ENCODE measurements at regions not wholly inside any gene's neighbourhood (a gene's known extent, or its start where the extent isn't known, plus 50 kb on each side); places are given as distances from the start of the nearest gene placed in this dataset.
"Not testable (repeated sequence)": the region's sequence is repeated elsewhere in the genome, so short reads cannot be mapped to it uniquely, and the experiment has no call there.

- 71 to 75% methylated on average over 4 of the region's 4 CpGs for WGBS, 2 donors
- Histone ChIP-seq H3K4me3 (no peak overlapping the region), H3K4me1 (no peaks in the 10 kb centered on the region), H3K9me3 (no peaks in the 10 kb centered on the region), H3K36me3 (no peaks in the 10 kb centered on the region), H3K27ac (no peak overlapping the region), H3K27me3 (no peaks in the 10 kb centered on the region)
- TF ChIP-seq POLR2AphosphoS5 (IDR thresholded peaks at IDR 0.05), result no peak
- no peak for TF ChIP-seq CTCF (IDR thresholded peaks at IDR 0.05)
- no peak for TF ChIP-seq POLR2A (IDR thresholded peaks at IDR 0.05)
- TF ChIP-seq EP300 (IDR thresholded peaks at IDR 0.05), result no peak
- DNase-seq (no peak), ATAC-seq (ENCODE audit: low FRiP score in 2 of 2) (no peak)
Measured at GRCh38 chr9:124146031-124146561, 111.7 kb upstream of the NEK6 start.

- Histone ChIP-seq H3K27me3 (no peaks in the 10 kb centered on the region), H3K4me1 (no peaks in the 10 kb centered on the region), H3K4me3 (no peak overlapping the region), H3K27ac (no peak overlapping the region), H3K36me3 (no peaks in the 10 kb centered on the region), H3K9me3 (no peaks in the 10 kb centered on the region)
- no peak for TF ChIP-seq CTCF (IDR thresholded peaks at IDR 0.05)
- WGBS, 2 donors, result 19 to 47% methylated on average over 1 of the region's 1 CpG
- DNase-seq (no peak), ATAC-seq (ENCODE audit: low FRiP score in 2 of 2) (no peak)
Measured at GRCh38 chr9:124149992-124150391, 107.8 kb upstream of the NEK6 start.

- no peak for DNase-seq
- Histone ChIP-seq H3K36me3 (no peaks in the 10 kb centered on the region), H3K27ac (no peak overlapping the region), H3K4me1 (no peaks in the 10 kb centered on the region), H3K9me3 (no peaks in the 10 kb centered on the region), H3K4me3 (no peak overlapping the region), H3K27me3 (no peaks in the 10 kb centered on the region)
- no peak for TF ChIP-seq POLR2AphosphoS5 (IDR thresholded peaks at IDR 0.05)
- no peak for TF ChIP-seq EP300 (IDR thresholded peaks at IDR 0.05)
- TF ChIP-seq CTCF (IDR thresholded peaks at IDR 0.05), result no peak
- no peak for TF ChIP-seq POLR2A (IDR thresholded peaks at IDR 0.05)
- WGBS, 2 donors, result 49 to 55% methylated on average over 2 of the region's 2 CpGs
- ATAC-seq (ENCODE audit: low FRiP score in 2 of 2), result peak in 1 of 2 donors; percentile 53
Measured at GRCh38 chr9:124163760-124164255, 93.9 kb upstream of the NEK6 start.

GRCh38 chr9:124164811-124165210 lies 92.9 kb upstream of the NEK6 start:
- no peaks in the 10 kb centered on the region for H3K4me1 ChIP-seq
- no peaks in the 10 kb centered on the region for H3K9me3 ChIP-seq
- no peak overlapping the region for H3K27ac ChIP-seq
- no peaks in the 10 kb centered on the region for H3K27me3 ChIP-seq
- no peaks in the 10 kb centered on the region for H3K36me3 ChIP-seq
- TF ChIP-seq CTCF (IDR thresholded peaks at IDR 0.05), result no peak
- TF ChIP-seq POLR2AphosphoS5 (IDR thresholded peaks at IDR 0.05), result peak in 1 of 2 donors; percentile 22
- H3K4me3 ChIP-seq, result no peak overlapping the region
- WGBS, 2 donors, result 32 to 44% methylated on average over 5 of the region's 5 CpGs
- DNase-seq, result peak in 1 of 2 donors; percentile 35
- peak in 1 of 2 donors; percentile 63 for ATAC-seq (ENCODE audit: low FRiP score in 2 of 2)

- Histone ChIP-seq H3K36me3 (no peaks in the 10 kb centered on the region), H3K9me3 (no peaks in the 10 kb centered on the region), H3K4me1 (no peaks in the 10 kb centered on the region), H3K27me3 (no peaks in the 10 kb centered on the region), H3K27ac (no peak overlapping the region), H3K4me3 (no peak overlapping the region)
- TF ChIP-seq CTCF (IDR thresholded peaks at IDR 0.05), result no peak
- no peak for TF ChIP-seq POLR2AphosphoS5 (IDR thresholded peaks at IDR 0.05)
- TF ChIP-seq POLR2A (IDR thresholded peaks at IDR 0.05), result no peak
- TF ChIP-seq EP300 (IDR thresholded peaks at IDR 0.05), result no peak
- no peak for DNase-seq
- ATAC-seq (ENCODE audit: low FRiP score in 2 of 2), result no peak
- WGBS, 2 donors, result 77 to 83% methylated on average over 5 of the region's 5 CpGs
Measured at GRCh38 chr9:124174433-124174832, 83.3 kb upstream of the NEK6 start.

- WGBS, 2 donors, result 95 to 97% methylated on average over 7 of the region's 7 CpGs
- not testable (repeated sequence) for H3K27me3 ChIP-seq; DNase-seq; H3K4me1 ChIP-seq; H3K9me3 ChIP-seq; H3K4me3 ChIP-seq; H3K36me3 ChIP-seq; ATAC-seq (ENCODE audit: low FRiP score in 2 of 2); H3K27ac ChIP-seq
Measured at GRCh38 chr9:124177522-124177921, 80.2 kb upstream of the NEK6 start.

Measured in upper lobe of left lung (tissue), 6 donors.